GM18861 (cell line): ENCODE measurements at regions not wholly inside any gene's neighbourhood (a gene's known extent, or its start where the extent isn't known, plus 50 kb on each side); places are given as distances from the start of the nearest gene placed in this dataset.

Source experiments
- ATAC-seq: cut with Tn5 transposase; IDR thresholded peaks from one replicate; pipeline ENCODE4 v1.9.1; 2021; ENCODE audit not compliant: unreplicated experiment

DNA sequence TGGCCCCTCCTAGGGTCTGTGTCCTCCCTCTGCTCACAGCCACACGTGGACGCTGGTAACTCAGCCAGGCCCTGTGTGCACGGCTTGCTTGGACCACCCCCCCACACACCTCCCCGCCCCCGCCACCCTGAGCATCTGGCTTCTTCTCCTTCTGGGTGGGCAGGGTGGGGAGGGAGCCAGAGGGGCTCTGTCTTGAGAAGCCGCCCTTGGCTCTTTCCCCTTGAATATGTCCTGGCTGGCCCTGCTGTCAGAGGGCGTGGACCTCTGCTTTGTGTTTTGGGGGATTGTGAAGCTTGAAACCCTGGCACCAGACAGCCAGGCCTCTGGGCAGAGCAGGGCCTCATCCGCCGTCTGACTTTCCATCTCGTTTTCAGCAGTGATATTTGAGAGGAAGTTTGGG, 72.1 kb downstream of the GLI2 start:
- no peak for ATAC-seq

DNA sequence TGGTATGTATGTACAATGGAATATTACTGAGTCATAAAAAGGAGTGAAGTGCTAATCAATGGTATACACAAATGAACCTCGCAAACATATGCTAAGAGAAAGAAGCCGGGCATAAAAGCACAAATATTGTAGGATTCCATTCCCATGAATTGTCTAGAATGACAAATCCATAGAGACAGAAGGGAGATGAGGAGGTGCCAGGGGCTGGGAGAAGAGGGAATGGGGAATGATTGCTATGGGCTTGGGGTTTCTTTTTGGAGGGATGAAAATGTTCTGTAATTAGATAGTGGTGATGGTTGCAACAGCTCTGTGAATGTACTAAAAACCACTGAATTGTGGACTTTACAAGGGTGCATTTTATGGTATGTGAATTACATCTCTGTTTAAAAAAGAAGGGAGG, 73.5 kb downstream of the GLI2 start:
- ATAC-seq = no peak

DNA sequence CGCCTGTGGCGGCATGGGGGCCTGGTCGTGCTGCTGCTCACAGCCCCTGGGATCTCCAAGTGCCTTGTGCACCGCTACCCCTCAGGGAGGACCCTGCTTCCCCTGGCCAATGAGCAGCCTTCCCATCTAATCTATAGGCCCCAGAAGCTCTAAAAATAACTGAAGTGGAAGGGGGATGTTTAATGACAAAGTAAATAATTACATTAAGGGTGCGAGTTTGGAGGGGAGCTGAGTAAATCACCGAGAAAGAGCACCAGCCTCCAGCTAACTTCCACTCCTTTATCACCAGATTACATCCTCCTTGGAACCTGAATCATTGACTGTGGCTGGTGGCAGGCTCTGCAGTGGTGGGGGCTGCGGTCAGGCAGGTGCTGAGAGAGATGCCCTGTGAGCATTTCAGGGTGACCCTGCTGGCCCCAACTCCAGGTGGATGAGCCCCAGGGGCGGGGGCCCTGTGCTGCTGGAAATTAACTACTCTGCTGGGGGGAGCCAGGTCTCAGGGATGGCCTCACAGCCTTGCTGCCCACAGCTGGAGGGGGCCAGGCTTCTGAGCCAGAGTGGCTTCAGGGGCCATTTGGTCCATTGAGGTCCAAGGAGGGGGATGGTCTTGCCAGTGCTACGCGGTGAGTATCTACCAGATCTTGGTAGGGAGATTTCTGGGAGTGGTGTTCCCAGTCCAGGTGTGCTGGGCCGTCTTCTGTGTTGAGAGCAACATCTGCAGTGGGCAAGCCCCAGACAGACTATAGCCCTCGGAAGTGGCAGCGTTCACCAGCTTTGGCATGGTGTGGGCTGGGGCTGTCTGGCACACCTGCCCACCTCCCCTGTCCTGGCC, 74.2 kb downstream of the GLI2 start:
- ATAC-seq = no peak

DNA sequence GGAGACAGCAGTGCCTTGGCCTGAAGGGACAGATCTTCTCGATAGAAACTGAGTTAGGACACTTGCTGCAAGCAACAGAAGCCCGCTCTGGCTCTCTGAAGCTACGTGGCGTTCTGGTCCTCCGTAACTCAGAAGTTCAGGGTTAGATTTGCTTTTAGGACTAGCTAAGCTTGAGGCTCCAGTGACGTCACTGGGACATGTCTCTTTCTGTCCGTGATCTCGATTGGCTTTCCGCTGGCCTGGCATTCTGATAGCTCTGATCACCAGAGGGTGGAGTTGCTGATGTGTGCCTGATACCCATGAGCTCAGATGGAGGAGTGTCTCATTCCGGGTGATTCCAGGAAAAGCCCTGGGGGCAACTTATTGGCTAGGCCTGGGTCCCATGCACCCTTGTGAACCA, 75.0 kb downstream of the GLI2 start:
- ATAC-seq = no peak

DNA sequence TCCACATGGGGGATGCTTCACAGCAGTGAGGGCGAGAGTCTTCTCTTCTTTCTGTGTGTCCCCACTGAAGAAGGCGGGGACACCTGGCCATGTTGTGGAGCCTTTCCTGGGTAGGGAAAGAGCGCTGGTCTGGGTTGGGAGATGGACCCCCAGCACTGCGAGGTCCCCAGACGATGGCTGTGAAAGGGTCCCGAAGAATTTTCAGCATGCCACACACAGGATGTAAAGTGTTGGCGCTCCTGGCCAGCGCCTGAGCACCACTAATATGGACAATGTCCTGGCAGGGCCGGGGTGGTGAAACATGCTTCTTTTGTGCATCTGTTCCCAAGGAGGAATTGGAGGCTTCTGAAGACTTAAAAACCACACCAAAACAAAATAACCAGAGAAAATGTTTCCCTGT, 77.2 kb downstream of the GLI2 start:
- no peak for ATAC-seq

DNA sequence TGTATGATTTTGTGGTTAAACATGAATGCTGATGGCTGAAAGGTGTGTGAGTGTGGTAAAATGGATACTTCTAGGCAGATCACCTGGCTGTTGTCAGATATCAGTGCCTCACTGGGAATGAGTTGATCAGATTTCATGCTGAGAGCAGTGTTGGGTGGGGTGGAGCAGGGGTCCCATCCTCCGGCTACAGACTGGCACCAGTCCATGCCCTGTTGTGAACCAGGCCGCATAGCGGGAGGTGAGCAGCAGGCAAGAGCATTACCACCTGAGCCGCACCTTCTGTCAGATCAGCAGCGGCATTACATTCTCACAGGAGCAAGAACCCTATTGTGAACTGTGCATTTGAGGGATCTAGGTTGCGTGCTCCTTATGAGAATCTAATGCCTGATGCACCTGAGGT, 78.7 kb downstream of the GLI2 start:
- ATAC-seq = no peak

DNA sequence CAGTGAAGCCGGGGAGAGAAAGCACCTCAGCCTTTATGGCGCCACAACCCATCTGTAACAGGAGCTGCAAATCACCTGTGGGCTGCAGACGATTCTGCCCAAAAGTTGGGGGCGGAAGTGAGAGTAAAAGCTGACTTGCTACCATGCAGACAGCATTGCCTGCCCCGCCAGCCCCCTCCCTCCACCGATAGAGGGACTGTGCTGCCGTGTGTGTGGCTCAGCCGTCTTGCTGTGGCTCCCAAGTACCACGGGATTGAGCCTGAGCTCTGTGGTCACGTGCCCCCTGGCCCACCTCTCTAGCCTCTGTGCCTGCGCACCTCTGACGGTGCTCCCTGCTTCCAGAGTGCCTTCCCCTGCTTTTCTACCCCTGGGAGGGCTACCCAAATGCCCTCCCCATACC, 79.6 kb downstream of the GLI2 start:
- ATAC-seq = no peak

DNA sequence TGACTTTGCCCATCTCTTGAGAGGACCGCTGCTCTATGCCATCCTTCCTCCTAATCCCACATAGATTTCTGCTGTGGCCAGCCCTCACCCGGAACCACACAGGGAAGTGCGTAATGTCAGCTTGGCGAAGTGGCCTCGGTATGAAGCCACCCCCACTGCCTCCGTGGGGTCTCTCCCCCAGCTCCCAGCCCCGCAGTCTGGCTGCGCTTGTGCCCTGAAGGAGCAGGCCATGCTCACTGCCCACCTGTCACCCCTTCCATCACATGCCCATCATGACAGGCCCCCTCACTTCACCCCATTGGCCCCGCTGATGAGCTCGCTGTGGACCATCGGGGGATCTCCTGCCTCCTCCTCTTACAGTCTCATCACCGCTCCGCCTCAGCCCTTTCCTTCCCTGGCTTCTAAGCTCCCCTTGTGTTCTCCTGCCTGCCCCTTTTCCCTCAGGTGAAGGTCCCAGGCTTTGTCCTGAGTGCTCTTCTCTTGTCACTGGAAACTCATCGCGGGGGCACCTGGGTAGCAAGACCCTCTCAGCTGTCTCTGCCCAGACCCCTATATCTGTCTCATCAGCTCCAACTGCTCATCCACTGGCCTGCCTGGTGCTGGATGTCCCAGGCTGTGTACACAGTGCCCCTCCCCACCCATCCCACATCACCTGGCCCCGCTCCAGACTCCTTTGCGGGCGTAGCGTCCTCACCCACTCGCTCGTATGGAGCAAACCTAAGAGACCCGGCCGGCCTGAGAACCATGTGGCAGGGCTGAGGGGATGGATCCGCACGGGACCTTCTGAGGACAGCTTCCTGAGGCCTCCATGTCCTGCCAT, 81.7 kb downstream of the GLI2 start:
- no peak for ATAC-seq

DNA sequence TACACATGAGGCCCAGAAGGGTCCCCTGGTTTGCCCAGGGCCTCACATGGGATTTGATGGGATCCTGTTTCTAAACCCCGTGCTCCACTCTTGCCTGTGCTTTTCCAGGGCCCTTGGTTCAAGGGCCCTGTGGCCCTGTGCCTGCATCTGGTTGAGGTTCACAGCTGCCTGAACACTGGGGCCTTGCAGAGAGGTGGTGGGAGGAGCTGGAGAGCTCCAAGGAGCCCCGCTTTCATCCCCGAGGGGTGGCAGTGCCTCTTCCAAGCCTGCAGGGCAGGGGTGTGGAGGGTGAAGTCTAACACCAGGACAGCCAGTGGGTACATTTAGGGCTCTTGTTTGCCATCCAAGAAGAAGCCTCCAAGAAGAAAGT, 82.3 kb downstream of the GLI2 start:
- no peak for ATAC-seq

DNA sequence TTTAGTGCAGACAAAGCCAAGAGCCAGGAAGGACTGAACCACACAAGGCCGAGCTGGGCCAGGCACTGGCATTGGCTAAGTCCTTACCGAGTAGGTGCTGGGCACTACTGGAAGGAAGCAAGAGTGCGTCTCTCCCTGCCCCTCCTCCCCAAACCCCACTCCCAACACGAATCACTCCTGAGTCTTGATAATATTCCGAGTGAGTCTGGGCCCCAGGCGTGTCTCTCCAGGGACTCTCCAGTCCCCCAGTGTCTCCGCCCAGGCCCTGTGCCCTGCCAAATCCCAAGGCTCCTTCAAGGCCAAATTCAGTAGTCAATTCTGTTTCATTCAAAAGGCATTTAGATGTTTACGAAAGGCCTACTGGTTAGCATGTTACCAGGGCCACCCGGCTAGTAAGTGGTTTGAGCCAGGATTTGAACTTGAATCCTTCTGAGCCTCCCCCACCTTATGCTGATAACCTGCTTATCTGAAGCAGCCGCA, 82.8 kb downstream of the GLI2 start:
- ATAC-seq = no peak

DNA sequence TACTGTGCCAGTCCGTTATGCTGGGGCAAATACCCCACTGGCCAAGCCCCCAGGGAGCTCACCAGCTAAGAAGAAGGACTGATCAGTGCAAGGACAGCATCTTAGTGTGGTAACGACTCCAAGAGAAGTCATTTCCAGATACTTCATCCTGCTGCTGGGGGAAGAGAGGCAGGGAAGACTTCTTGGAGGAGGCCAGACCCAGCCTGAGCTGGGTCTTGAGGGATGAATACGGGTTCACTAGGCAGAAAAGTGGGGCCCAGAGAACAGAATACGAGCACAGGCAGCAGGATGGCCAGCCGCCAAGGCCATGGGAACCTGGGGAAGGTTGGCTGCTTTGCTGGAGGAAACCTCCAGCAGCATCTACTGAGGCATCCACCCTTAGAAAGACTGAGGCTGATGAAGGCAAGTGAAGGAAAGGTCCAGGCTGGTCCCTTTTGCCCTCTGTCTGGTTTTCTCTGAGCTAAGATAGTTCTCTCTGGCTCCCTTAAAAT, 84.1 kb downstream of the GLI2 start:
- ATAC-seq = no peak

DNA sequence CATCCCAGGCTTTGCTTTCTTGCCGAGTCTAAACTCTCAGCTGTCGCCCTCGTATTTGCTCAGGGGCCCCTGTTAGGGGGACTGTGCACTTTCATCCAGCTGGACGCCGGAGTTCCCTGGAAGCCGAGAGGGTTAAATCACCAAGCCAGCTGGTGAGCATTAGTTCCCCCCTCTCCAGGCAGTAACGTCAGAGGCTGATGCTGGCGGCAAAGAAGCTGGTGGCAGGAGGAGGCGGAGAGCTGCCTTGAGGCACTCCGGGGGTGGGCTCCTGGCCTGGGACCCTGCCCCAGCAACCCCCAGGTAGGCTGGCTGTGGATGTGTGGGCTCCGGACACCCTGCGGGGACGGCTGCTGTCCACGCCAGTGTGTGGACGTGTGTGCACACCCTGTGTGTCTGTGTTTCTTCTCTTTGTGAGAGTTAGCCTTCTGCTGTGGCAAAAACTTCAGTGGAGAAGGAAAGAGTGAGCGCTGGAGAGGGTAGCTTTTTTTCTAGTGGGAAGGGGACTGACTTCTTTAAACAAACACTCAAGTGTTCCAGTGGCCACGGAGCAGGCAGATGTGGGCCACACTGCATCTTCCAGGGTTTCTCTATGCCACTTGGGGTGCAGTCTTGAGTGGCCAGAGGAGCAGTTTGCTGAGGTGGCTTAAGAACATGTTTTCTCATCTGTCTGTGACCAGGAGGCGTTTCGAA, 84.7 kb downstream of the GLI2 start:
- no peak for ATAC-seq

DNA sequence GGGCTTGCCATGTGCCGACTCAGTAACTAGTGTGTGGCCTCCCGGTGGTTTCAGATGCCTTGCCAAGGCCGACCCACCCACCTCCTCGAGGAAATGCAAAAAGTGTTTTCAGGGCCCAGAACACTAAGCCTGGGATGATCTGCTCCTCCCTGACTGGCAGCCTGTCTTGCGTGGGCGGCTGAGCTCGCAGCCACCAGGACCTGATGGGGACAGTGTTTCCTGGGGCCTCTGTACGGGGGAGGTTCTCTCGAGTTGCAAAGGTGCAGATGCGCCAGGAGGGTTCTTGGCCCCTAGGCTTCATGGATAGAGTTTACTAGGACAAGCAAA, 85.2 kb downstream of the GLI2 start:
- no peak for ATAC-seq

DNA sequence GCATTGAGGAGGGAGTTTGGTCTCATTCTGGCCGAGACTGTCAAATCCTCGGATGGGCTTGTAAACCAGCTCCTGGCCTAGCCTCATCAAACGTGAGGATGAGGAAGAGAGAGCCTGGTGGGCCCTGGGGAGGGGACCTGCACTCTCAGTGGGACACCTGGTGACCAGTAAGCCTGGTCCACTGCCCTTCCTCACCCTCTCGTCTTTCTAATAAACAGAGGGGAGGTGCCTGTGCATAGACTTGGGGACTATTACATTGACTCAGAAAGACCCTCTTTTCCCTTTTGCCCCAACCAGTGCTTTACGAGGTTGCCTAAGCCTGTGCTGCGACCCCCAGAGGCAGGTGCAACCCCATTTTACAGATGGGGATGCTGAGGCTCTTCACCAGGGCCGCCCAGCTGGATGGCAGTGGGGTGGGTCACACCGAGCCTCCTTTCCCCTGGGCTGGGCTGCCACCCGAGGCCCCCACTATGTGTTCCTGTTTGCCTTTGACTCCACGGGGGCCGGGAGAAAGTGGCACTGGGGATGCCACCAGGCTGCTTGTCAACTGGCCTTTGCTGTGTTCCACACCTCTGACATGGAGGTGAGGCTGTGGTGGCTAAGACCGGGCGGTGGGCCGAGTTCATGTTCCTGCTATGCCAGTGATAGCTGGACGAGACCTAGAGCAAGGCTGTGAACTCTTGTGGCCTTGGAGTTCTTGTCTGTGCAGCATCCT, 85.9 kb downstream of the GLI2 start:
- no peak for ATAC-seq

DNA sequence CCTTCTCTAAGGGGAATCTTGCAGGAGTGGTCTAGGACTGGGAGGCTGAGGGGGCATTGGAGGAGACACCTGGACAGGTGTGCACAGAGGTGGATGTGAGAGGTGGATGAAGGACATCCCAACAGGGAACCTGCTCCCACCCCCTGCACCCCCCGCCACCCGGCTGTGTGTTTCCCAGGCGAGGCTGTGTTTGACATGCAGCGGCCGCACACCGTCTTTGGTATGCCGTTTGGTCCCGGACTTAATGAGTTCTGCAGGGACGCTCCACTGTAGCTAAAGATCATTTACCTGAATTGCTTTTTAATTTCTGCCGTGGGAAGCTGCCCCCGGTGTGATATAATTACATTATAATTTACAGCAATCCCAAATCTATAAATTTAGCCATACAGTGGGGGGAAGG, 87.3 kb downstream of the GLI2 start:
- ATAC-seq = no peak

DNA sequence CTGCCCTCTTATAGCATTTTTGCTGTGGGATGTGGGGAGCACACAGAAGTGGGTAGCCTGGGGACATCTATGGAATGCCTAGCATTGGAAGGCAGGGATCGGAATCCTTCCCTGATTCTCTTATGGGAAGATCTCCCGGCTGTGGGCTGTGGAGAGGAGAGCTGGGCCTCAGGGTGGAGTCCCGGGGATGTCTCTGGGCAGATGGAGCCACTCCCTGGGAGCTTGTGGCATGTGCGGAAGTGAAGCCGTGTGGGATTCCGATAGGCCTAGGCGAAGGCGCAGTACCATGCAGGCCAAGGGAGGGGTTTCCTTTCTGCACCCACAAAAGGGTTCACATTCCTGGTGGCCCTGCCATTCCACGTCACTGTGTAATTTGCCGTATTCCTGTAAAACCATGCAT, 87.9 kb downstream of the GLI2 start:
- no peak for ATAC-seq

DNA sequence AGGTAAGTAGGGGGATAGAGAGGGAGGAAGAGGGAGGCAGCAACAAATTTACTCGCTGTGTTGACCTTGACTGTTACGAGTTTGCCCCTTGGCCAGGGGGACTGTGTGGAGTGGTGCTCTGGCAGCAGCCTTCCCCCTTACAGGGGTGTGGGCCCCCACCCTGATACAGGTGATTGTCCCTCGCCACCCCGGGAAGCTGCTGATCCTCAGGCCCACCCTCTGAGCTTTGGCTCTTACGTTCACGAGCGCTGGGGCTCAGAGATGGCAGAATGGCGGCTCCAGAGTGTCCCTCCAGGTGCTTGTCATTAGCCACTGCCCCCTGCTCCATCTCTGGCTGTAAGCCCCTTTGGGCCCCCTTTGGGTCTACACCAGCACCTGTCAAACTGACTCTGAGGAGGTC, 88.6 kb downstream of the GLI2 start:
- ATAC-seq = no peak

DNA sequence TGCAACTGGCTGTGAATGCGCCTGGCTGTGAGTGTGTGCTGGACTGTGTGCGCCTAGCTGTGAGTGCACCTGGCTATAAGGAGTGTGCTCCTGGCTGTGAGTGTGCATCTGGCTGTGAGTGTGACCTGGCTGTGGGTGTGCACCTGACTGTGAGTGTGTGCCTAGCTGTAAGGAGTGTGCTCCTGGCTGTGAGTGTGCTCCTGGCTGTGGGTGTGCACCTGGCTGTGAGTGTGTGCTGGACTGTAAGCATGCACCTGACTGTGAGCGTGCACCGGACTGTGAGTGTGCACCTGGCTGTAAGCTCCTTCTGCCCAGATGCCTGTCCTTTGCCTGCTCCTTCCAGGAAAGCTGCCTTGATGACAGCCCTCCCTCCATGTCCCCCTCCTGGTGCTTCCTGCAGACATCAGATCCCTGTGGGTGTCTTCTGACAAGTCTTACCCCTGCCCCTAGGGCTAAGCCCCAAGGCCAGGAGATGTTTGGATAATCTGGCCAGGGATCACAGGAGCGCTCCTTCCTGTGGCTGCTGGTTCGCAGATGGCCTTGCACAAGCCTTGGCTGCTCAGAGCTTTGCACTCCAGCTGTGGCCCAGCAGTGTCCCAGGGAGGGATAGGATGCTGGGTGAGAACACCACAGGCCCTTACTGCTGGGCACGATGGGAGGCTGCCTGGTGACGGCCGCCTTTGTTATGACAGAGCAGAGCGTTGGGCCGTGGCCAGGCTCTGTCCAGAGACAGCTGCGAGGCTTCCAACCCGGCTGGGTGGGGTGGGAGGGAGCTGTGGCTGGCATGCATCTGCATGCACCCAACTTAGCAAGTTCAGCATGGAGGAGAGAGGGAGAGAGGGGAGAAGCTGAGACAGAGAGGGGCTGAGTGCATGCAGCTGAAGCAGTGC, 89.9 kb downstream of the GLI2 start:
- no peak for ATAC-seq

DNA sequence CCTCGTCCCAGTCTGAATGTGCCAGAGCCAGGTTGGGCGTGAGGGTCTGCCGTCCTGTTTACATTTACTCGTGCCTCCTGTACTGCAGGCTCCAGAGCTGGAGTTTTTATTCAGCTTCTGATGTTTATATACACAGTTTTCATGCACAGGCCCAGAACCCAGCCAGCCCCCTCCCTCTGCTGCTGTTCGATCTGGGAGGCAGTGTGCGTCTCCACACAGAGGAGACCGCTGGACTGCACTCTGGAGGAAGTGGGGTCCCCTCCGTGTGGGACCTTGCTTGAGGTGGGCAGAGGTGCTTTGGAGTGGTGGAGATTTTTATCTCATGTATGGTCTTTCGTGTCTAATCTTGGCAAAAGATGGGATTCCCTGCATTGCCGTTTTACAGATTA, 90.6 kb downstream of the GLI2 start:
- no peak for ATAC-seq

DNA sequence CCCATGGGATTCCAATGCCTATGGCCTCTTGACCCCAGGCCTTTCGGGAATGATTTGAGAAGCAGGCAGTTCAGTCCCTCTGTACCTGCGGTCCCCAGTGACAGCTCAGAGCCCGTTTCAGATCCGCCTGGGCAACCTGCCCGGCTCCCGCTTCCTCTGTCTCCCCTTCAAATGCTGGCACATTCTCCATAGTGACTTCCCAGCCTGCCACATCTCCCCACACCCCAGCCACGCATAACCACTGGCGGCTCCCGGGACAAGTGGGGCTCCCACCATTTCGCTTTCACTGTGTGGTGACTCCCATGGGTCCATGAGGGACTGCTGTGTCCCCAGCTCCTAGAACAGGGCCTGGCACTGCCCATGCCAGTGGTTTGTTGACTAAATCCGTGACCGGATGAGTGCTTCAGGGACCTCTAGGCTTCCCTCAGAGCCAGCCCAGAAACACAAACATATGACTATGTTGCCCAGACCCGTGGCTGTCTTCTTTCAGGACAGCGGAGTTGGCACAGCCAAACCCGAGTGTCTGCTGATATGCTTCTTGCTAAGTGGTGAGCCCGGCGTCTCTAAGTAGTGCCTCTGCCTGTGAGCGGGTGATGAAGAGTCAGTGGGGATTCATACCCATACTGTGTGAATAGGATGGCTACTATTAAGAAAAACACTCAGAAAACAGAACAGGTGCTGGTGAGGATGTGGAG, 91.2 kb downstream of the GLI2 start:
- no peak for ATAC-seq
